ENCODE measurements at regions not wholly inside any gene's neighbourhood (a gene's known extent, or its start where the extent isn't known, plus 50 kb on each side); places are given as distances from the start of the nearest gene placed in this dataset.

- TF ChIP-seq NFIC (IDR thresholded peaks at IDR 0.05) (no peak), TCF12 (IDR thresholded peaks at IDR 0.05; ENCODE audit: low read depth) (no peak), YY1 (IDR thresholded peaks at IDR 0.05; ENCODE audit: low read depth) (no peak), CEBPB (IDR thresholded peaks at IDR 0.05) (no peak), RAD21 (IDR thresholded peaks at IDR 0.05; ENCODE audit: low read depth) (no peak), TAF1 (IDR thresholded peaks at IDR 0.05; ENCODE audit: low read depth) (no peak), FOXM1 (IDR thresholded peaks at IDR 0.05; ENCODE audit: borderline replicate concordance, low read depth) (no peak), TEAD4 (IDR thresholded peaks at IDR 0.05) (no peak), MAX (IDR thresholded peaks at IDR 0.05) (no peak), REST (IDR thresholded peaks at IDR 0.05; ENCODE audit: low read depth) (no peak), EGR1 (IDR thresholded peaks at IDR 0.05) (no peak), ZBTB7A (IDR thresholded peaks at IDR 0.05; ENCODE audit: low read depth) (no peak), EP300 (IDR thresholded peaks at IDR 0.05; ENCODE audit: borderline replicate concordance) (no peak), CREB1 (IDR thresholded peaks at IDR 0.05; ENCODE audit: low read depth) (no peak)
Observed at GRCh38 chr13:64239372-64239771, 2823.7 kb upstream of the PCDH20 start.

- TF ChIP-seq NFIC (IDR thresholded peaks at IDR 0.05), result no peak
- TF ChIP-seq ZBTB7A (IDR thresholded peaks at IDR 0.05; ENCODE audit: low read depth), result no peak
- TF ChIP-seq FOXM1 (IDR thresholded peaks at IDR 0.05; ENCODE audit: borderline replicate concordance, low read depth), result no peak
- TF ChIP-seq CEBPB (IDR thresholded peaks at IDR 0.05), result no peak
- no peak for TF ChIP-seq TAF1 (IDR thresholded peaks at IDR 0.05; ENCODE audit: low read depth)
- TF ChIP-seq REST (IDR thresholded peaks at IDR 0.05; ENCODE audit: low read depth), result no peak
- TF ChIP-seq EP300 (IDR thresholded peaks at IDR 0.05; ENCODE audit: borderline replicate concordance), result no peak
- no peak for TF ChIP-seq RAD21 (IDR thresholded peaks at IDR 0.05; ENCODE audit: low read depth)
- TF ChIP-seq TCF12 (IDR thresholded peaks at IDR 0.05; ENCODE audit: low read depth), result no peak
- no peak for TF ChIP-seq TEAD4 (IDR thresholded peaks at IDR 0.05)
- no peak for TF ChIP-seq YY1 (IDR thresholded peaks at IDR 0.05; ENCODE audit: low read depth)
- TF ChIP-seq USF1 (IDR thresholded peaks at IDR 0.05), result no peak
- TF ChIP-seq EGR1 (IDR thresholded peaks at IDR 0.05), result no peak
- TF ChIP-seq MAX (IDR thresholded peaks at IDR 0.05), result no peak
- TF ChIP-seq CREB1 (IDR thresholded peaks at IDR 0.05; ENCODE audit: low read depth), result no peak
Observed at GRCh38 chr13:64234255-64234654, 2818.6 kb upstream of the PCDH20 start.

GRCh38 chr13:64223016-64223415 is 2807.4 kb upstream of the PCDH20 start:
- TF ChIP-seq EP300 (IDR thresholded peaks at IDR 0.05; ENCODE audit: borderline replicate concordance) (no peak), FOXM1 (IDR thresholded peaks at IDR 0.05; ENCODE audit: borderline replicate concordance, low read depth) (no peak), USF1 (IDR thresholded peaks at IDR 0.05) (no peak), ZBTB7A (IDR thresholded peaks at IDR 0.05; ENCODE audit: low read depth) (no peak), TEAD4 (IDR thresholded peaks at IDR 0.05) (no peak), TCF12 (IDR thresholded peaks at IDR 0.05; ENCODE audit: low read depth) (no peak), CEBPB (IDR thresholded peaks at IDR 0.05) (no peak), MAX (IDR thresholded peaks at IDR 0.05) (no peak), YY1 (IDR thresholded peaks at IDR 0.05; ENCODE audit: low read depth) (no peak), RAD21 (IDR thresholded peaks at IDR 0.05; ENCODE audit: low read depth) (no peak), EGR1 (IDR thresholded peaks at IDR 0.05) (no peak)

- TF ChIP-seq RAD21 (IDR thresholded peaks at IDR 0.05; ENCODE audit: low read depth), result no peak
- no peak for TF ChIP-seq YY1 (IDR thresholded peaks at IDR 0.05; ENCODE audit: low read depth)
- no peak for TF ChIP-seq TEAD4 (IDR thresholded peaks at IDR 0.05)
- TF ChIP-seq ZBTB7A (IDR thresholded peaks at IDR 0.05; ENCODE audit: low read depth), result no peak
- TF ChIP-seq NFIC (IDR thresholded peaks at IDR 0.05), result no peak
- TF ChIP-seq TAF1 (IDR thresholded peaks at IDR 0.05; ENCODE audit: low read depth), result no peak
- TF ChIP-seq REST (IDR thresholded peaks at IDR 0.05; ENCODE audit: low read depth), result no peak
- TF ChIP-seq TCF12 (IDR thresholded peaks at IDR 0.05; ENCODE audit: low read depth), result no peak
- no peak for TF ChIP-seq EGR1 (IDR thresholded peaks at IDR 0.05)
- TF ChIP-seq CEBPB (IDR thresholded peaks at IDR 0.05), result no peak
- TF ChIP-seq EP300 (IDR thresholded peaks at IDR 0.05; ENCODE audit: borderline replicate concordance), result no peak
- no peak for TF ChIP-seq FOXM1 (IDR thresholded peaks at IDR 0.05; ENCODE audit: borderline replicate concordance, low read depth)
- TF ChIP-seq MAX (IDR thresholded peaks at IDR 0.05), result no peak
- no peak for TF ChIP-seq USF1 (IDR thresholded peaks at IDR 0.05)
- TF ChIP-seq CREB1 (IDR thresholded peaks at IDR 0.05; ENCODE audit: low read depth), result no peak
Observed at GRCh38 chr13:64206430-64207225, 2791.0 kb upstream of the PCDH20 start.
